Neural progenitor cell (in vitro differentiated cells): ENCODE measurements at regions not wholly inside any gene's neighbourhood (a gene's known extent, or its start where the extent isn't known, plus 50 kb on each side); places are given as distances from the start of the nearest gene placed in this dataset.

ENCODE experiments used
- CTCF ChIP-seq: fragments of 200-600 bp; sonication (generic); IDR thresholded peaks from 2 replicates; pipeline ENCODE4 v1.5.1; 2017; ENCODE audit warnings: antibody characterized with exemption, mild to moderate bottlenecking
- EZH2 ChIP-seq: fragments of 200-600 bp; sonication (generic); IDR thresholded peaks from 2 replicates; pipeline ENCODE4 v1.6.1; 2017; ENCODE audit warnings: antibody characterized with exemption, mild to moderate bottlenecking, moderate library complexity

- TF ChIP-seq CTCF = no peak
- no peak for TF ChIP-seq EZH2
These were observed 313.8 kb upstream of the MMADHC start for GRCh38 chr2:149901231-149901859.
